ENCODE measurements at regions not wholly inside any gene's neighbourhood (a gene's known extent, or its start where the extent isn't known, plus 50 kb on each side); places are given as distances from the start of the nearest gene placed in this dataset.
"Not testable (repeated sequence)": the region's sequence is repeated elsewhere in the genome, so short reads cannot be mapped to it uniquely, and the experiment has no call there.

- DNase-seq, result not testable (repeated sequence)
These were observed 54.8 kb upstream of the ZNF717 start for GRCh38 chr3:75840160-75840559.

- not testable (repeated sequence) for DNase-seq
These were observed 65.1 kb upstream of the ZNF717 start for GRCh38 chr3:75850301-75851008.

DNA sequence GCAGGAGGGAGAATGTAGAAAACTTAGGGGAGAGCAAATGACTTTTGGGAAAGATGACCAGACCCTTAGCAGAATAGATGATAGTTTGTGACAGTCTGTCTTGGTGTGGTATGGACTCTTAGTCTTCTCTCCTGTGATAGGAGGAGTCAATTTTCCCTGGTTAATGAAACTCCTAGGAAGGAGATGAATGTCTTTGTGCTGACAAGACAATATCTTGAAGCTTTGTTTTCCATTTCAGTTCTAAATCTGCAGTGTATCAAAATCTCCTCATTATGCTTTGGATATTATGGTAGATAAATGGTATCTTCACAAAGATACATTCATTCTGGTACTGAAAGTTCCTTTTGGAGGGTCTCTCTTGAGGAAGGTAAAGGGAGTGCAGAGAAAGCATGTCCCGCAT lies 77.8 kb upstream of the ZNF717 start:
- no peak for DNase-seq

- DNase-seq, result no peak
These were observed 78.5 kb upstream of the ZNF717 start for GRCh38 chr3:75863878-75864277.

DNA sequence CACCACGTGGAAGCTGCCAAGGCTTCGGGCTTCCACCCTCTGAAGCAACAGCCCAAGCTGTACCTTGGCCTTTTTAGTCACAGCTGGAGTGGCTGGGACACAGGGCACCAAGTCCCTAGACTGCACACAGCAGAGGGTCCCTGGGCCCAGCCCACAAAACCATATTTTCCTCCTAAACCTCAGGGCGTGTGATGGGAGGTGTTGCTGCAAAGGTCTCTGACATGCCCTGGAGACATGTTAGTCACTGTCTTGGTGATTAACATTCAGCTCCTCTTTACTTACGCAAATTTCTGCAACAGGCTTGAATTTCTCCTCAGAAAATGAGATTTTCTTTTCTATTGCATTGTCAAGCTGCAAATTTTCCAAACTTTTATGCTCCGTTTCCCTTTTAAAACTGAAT lies 98.4 kb upstream of the ZNF717 start:
- DNase-seq, result not testable (repeated sequence)

- DNase-seq, result no peak
These were observed 101.7 kb upstream of the ZNF717 start for GRCh38 chr3:75886971-75887526.

DNA sequence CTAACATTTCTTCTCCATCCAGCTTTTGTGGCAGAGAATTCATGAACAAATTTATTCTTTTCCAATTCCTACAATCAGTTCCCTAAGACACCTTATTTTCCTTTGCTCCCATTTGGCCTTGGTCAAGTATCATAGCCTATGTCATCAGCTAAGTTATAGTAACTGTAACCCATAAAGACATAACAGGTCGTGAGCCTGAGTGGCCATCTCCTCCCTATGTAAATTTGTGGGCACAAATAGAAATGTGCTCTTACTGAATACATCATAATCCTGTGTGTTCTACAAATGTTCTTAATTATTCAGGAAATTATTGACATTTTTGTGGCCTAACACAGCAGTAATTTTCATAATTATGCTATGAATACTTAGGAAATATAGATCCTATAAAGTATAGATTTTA lies 108.9 kb upstream of the ZNF717 start:
- DNase-seq, result no peak

DNA sequence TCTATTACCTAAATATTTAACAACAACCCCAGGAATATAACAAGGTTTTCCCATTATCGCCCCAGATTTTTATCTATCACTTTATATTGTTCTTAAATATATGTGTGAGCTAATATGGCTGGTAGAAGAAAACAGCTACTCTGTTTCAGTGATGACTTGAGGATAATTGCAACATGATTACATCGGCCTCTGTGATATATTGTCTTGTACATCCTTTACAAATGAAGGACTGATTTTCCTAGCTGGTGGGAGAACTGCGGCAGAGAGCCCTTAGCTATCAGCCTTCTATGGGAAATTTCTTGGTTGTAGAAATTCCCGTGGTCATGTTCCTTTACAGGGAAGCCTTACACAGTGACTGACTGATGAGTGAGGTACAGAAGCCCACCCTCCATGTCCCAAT lies 110.9 kb upstream of the ZNF717 start:
- DNase-seq, result no peak

DNA sequence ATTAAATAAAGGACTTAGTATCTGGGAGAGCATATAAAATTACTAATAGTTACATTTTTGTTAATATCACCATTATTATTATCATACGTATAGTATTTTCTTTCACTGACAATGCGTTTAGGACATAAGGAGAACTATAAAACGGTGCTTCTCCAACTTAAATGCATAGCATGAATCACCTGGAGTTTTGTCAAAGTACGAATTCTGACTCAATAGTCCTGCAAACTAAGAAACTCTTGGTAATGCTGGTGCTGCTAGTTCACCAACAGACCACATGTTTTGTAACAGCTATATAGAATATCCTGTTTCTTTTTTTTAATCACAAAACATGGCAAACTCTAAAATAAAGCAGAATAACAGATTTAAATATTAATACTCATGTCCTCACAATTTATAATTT lies 116.1 kb upstream of the ZNF717 start:
- DNase-seq, result not testable (repeated sequence)

DNA sequence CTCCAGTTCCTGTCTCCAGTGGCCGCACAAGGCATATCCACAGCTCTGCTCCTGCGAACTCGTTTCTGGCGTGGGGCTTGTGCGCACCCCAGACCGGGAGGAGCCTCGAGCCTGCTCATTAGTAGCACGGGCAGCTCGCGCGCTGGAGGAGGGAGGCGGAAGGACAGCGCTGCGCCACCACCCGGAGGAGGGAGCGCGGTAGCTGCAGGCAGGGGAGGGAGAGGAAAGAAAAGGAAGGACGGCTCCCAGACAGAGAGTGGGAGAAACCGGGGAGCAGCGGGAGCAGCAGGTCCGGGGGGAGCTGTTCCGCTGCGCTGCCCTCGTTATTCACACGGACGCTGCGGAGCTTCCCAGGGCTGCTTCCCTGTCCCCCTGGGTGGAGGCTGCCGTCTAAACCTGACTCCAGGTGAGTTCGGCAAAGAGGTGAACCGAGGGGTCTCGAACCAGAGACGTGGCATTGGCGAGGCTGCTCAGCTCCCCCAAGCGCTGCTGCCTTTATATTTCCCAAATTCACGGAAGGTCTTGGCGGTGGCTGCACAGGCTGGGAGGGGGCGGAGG lies 121.3 kb upstream of the ZNF717 start:
- DNase-seq, result peak; percentile 20

- no peak for DNase-seq
These were observed 128.5 kb upstream of the ZNF717 start for GRCh38 chr3:75913800-75914350.

DNA sequence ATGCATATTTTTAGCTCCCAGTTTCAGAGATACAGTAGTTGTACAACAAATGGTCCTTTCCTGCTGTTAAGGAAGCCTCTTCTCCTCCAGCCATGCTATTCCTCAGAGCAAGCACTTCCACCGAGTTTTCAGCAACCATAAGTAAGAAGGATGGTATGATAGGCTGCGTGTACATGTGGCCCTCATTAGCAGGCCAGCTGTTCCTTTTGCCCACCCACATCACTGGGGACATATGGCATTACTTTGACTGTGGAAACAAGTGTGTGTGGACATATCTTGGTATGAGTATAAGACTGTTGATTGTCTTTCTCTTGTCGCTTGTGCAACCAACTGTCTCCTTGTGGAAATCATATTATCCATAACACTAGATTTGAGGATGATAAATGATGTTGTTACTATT lies 129.4 kb upstream of the ZNF717 start:
- DNase-seq, result not testable (repeated sequence)

GRCh38 chr3:75938921-75939320 lies 153.6 kb upstream of the ZNF717 start:
- no peak for DNase-seq

DNA sequence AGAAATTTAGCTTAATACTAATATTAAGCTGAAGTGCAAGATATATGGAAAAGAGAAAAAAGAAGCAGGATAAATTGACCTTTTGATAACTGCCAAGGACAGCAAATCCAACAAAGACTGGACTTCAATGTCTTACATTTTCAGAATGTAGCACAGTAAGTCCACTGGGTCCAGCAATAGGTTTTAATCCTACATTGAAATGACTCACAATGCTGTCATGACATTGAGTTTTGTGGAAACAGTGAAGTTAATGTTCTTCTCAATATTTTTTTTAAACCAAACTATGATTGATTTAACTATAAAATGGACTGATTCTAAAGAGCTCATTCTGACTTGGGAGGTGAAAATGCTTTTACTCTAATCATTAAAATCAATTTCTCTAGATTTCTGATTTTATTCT lies 166.6 kb upstream of the ZNF717 start:
- no peak for DNase-seq

DNA sequence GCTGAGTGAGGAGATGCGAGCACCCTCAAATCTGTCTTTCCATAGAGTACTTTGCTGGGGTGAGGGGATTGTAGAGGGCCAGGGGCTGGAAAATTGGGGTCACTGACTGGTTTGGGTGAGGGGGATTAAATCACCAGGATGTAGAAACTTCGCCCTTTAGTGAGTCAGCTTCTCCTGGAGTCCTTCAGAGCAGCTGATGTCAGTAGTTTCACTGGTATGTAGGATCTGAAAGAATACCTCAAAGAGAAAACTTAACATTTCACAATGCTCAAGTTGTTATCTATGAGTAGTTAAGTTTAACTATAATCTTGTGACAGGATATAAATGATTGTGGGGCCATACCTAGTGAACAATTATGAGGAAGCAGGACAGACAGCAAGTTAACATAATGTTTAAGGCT lies 174.7 kb upstream of the ZNF717 start:
- DNase-seq, result not testable (repeated sequence)

- DNase-seq, result not testable (repeated sequence)
These were observed 176.7 kb upstream of the ZNF717 start for GRCh38 chr3:75962054-75962453.

- no peak for DNase-seq
These were observed 181.7 kb upstream of the ZNF717 start for GRCh38 chr3:75967071-75967470.

DNA sequence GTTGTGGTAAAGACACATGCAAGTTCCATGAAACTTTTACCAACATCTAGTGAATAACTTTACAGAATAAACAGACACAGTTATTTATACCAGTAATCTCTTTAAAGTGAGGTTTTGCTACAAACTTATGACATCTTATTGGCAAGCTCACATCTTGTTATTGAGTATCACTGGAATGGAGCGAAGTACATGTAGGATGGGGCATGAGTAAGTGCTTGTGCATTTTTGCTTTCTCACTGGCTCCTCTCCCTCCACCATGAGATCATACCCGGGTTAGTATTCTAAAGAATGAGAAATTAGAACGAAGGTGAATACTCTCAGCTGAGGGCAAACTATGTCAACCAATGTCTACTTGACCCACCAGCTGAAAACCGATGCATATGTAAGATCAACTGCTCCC lies 193.3 kb upstream of the ZNF717 start:
- no peak for DNase-seq

- no peak for DNase-seq
These were observed 196.1 kb upstream of the ZNF717 start for GRCh38 chr3:75981401-75981800.

GRCh38 chr3:75982151-75982550 lies 196.8 kb upstream of the ZNF717 start:
- no peak for DNase-seq

- DNase-seq, result no peak
These were observed 197.8 kb upstream of the ZNF717 start for GRCh38 chr3:75983111-75983510.

- DNase-seq, result no peak
These were observed 198.4 kb upstream of the ZNF717 start for GRCh38 chr3:75983609-75984290.

GRCh38 chr3:75985432-75985831 lies 200.1 kb upstream of the ZNF717 start:
- no peak for DNase-seq

DNA sequence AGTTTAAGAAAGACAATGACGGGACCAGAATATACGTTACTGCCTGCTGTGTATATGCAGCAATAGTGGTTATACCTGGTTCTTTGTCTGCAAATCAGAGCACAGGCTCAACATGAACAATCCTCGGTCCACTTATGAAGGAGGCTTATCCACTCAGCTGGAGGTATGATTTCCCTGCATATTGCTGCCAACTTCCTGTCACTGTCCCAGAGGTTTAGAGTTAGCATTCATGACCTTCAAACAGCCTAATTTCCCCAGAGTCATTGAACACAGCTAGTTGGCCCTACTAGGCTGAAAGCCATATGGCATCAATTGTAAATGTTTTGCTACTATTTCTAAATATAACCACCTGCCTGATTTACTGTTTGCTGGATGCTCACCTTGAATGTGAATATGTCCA lies 224.9 kb upstream of the ZNF717 start:
- DNase-seq, result no peak
